Fibroblast of the aortic adventitia (primary cell): ENCODE measurements at regions not wholly inside any gene's neighbourhood (a gene's known extent, or its start where the extent isn't known, plus 50 kb on each side); places are given as distances from the start of the nearest gene placed in this dataset.

Source experiments
- DNase-seq: peaks from one replicate; pipeline ENCODE4 v3.0.0-alpha.2; 2010; ENCODE audit warnings: low read depth
- H3K4me3 ChIP-seq: 2 replicates; pipeline ENCODE4 v1.5.1; 2011; ENCODE audit warnings: low read depth, mild to moderate bottlenecking, control low read depth, low read length, moderate library complexity
- TF ChIP-seq, protein P1 (sequence below): IDR thresholded peaks from 2 replicates; pipeline ENCODE4 v1.5.1; 2011; ENCODE audit warnings: mild to moderate bottlenecking, low read length, control low read depth, inconsistent platforms; ENCODE audit not compliant: insufficient read depth

DNA sequence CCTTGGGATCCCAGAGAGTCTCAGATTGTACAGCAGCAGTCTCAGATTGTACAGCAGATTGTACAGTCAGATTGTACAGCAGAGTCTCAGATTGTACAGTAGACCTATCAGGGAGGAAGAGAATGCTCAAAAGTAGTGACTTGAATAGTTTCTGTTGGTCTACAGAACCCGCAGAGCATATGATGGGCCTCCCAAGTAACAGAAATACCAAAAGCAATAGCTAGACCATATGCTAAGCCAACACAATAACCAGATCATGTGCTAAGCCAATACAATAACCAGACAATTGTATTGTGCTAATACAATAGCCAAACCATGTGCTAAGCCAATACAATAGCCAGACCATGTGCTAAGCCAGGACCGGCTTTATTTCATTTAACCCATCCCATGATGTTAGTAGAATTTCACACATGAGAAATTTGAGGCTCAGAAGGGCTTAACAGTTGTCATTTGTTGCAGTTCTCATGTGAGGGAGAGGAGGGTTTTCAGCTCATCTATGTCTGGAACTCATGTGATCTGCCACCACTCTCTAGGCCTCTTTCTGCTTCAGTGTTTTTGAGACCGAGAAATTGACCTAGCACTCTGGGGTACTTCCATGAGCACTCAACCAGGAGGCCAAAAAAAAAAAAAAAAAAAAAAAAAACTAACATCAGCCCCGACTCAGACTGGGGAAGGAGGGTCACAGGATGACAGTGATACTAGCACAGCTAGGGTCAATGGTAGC is 144.0 kb downstream of the SOX9 start:
- TF ChIP-seq, protein P1, sequence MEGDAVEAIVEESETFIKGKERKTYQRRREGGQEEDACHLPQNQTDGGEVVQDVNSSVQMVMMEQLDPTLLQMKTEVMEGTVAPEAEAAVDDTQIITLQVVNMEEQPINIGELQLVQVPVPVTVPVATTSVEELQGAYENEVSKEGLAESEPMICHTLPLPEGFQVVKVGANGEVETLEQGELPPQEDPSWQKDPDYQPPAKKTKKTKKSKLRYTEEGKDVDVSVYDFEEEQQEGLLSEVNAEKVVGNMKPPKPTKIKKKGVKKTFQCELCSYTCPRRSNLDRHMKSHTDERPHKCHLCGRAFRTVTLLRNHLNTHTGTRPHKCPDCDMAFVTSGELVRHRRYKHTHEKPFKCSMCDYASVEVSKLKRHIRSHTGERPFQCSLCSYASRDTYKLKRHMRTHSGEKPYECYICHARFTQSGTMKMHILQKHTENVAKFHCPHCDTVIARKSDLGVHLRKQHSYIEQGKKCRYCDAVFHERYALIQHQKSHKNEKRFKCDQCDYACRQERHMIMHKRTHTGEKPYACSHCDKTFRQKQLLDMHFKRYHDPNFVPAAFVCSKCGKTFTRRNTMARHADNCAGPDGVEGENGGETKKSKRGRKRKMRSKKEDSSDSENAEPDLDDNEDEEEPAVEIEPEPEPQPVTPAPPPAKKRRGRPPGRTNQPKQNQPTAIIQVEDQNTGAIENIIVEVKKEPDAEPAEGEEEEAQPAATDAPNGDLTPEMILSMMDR, result no peak
- DNase-seq, result no peak
- H3K4me3 ChIP-seq, result no peak overlapping the region

DNA sequence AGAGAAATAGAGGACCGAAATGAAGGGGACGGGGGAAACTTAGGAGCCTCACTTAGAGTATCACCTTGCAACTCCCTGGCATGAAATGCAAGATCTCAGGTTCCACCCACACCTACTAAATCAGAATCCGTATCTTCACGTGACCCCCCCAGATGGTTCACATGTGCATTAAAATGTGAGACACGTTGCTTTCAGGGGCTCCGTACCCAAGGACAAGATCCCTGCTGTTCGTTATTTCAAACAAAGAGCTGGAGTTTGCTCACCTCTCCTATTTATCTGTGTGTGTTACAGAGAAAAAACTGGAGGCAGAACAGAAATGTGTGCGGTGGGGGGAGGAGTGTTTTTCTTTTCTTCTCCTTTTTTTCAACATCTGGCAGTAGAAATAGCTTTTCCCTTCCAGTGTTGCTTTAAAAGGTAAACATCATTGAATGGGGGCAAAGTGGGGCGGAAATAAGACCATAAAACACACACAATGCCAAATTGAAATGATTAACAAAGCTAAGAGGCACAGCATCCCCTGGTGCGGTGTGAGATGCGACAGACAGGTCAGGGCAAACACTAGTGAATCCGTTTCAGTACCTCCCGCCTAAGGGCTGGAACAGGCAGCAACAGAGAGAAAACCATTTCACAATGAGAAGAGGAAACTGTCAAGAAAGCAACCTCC is 145.4 kb downstream of the SOX9 start:
- TF ChIP-seq, protein P1, result no peak

DNA sequence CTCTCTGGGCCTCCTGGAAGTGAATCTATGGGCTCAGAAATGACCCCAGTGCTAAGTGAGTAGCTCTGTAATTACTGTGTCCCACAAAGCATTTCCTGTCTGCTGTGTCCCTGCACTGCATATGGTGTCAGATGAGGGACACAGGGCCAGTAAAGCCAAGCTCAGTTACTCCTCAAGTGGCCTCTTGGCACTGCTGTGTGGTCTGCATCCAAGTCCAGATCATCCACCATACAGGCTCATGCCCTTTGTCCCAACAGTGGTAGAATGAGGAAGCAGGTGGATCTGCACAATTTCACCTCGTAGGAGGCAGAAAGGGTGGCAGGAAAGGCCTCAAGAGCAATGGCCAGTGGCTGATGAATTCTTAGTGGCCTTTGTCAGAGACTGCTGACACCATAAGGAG is 146.8 kb downstream of the SOX9 start:
- TF ChIP-seq, protein P1, result no peak
- no peak overlapping the region for H3K4me3 ChIP-seq
- DNase-seq, result no peak

More for the DNA sequence above, 145.4 kb downstream of the SOX9 start:
- DNase-seq, result no peak
- no peak overlapping the region for H3K4me3 ChIP-seq

DNA sequence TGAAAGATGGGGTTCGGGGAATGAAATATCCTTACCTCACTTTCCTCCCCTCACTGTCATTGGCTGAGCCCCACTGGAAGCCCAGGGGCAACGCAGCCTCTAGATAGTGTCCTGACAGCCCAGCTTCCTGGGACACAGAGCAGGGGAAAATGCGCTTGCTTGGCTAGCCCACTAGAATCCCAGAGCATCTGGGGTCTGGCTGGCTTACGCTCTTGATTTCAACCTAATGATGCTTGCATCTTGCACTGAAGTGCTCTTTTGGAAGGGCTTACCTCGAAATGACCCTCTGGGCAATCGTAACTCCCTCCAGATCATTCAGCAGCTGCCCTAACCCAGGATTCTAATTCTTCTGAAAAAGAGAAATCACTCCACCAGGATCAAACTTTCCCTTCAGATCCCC is 147.6 kb downstream of the SOX9 start:
- TF ChIP-seq, protein P1, result no peak
- DNase-seq, result no peak
- no peak overlapping the region for H3K4me3 ChIP-seq

DNA sequence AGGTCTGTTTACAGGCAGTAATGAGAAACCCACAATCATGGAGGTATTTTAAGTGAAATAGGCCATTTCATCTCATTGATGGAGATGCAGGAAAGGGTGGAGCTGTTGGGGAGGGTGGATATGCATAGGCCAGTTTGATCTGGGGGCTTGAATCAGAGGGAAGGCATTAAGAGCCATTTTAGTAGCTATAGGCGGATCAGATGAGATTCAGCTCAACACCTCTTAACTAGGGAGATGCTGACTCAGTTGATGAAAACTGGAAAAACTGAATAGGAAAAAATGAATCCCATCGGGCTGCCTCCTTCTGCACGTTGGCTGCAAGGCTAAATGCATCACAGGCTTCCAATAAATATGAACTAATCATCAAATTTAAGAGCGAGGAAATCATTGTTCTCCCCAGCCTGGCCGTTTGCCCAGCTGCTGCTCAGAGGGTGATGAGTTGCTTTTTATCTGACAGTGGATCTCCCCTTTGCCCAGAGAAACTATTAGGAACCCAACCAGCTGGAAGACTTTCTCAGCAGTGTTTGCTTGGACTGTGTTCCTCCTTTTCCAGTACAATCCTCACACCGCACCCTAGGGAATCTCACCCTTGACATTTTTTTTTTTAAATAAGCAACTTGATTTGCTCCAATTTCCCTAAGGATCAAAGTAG is 149.6 kb downstream of the SOX9 start:
- peak; percentile 61 for DNase-seq
- no peak overlapping the region for H3K4me3 ChIP-seq
- TF ChIP-seq, protein P1, result no peak

DNA sequence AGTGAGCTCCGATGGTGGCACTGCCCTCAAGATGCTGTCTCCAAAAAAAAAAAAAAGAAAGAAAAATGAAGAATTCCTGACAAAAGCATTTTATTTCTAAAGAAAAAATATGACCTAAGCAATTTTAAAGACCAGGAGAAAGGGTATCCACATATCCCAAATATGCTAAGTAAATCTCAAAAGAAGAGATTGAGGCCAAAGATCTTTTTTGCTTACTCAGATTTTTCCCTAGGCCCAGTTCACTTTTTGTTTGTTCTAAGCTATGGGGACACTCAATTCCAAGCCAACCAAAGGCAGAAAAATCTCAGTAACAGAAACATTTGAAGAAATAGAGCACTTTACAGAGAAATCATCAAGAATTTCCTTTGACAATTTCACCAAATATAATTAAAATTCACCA is 150.8 kb downstream of the SOX9 start:
- TF ChIP-seq, protein P1, result no peak
- H3K4me3 ChIP-seq, result no peak overlapping the region
- DNase-seq, result no peak
